Osteoblast (primary cell): ENCODE measurements at regions not wholly inside any gene's neighbourhood (a gene's known extent, or its start where the extent isn't known, plus 50 kb on each side); places are given as distances from the start of the nearest gene placed in this dataset.

Experiments
- DNase-seq: peaks from one replicate; pipeline ENCODE4 v3.0.0; 2011; ENCODE audit warnings: low spot score, mixed read lengths; ENCODE audit not compliant: insufficient read length; ENCODE audit errors: missing footprints
- H2AFZ ChIP-seq: 2 replicates; pipeline ENCODE4 v1.6.0; 2011; ENCODE audit warnings: mild to moderate bottlenecking, low read length
- H3K27ac ChIP-seq: 2 replicates; pipeline ENCODE4 v1.5.1; 2011; ENCODE audit warnings: mild to moderate bottlenecking, low read depth, low read length, moderate library complexity
- H3K27me3 ChIP-seq: 2 replicates; pipeline ENCODE4 v1.6.0; 2012; ENCODE audit warnings: mild to moderate bottlenecking, control low read depth, inconsistent platforms, low read length, moderate library complexity; ENCODE audit not compliant: insufficient read depth
- H3K36me3 ChIP-seq: 2 replicates; pipeline ENCODE4 v1.5.1; 2011; ENCODE audit warnings: mild to moderate bottlenecking, low read length, control low read depth, moderate library complexity; ENCODE audit not compliant: insufficient read depth
- H3K4me1 ChIP-seq: 2 replicates; pipeline ENCODE4 v1.5.1; 2011; ENCODE audit warnings: mild to moderate bottlenecking, low read length, control low read depth, moderate library complexity; ENCODE audit not compliant: insufficient read depth
- H3K4me2 ChIP-seq: 2 replicates; pipeline ENCODE4 v1.6.0; 2011; ENCODE audit warnings: mild to moderate bottlenecking, low read length; ENCODE audit not compliant: insufficient read depth
- H3K4me3 ChIP-seq: fragments of 200-600 bp; sonication (generic); 3 replicates; pipeline ENCODE4 v1.5.1; 2012; ENCODE audit warnings: mild to moderate bottlenecking, low read length, inconsistent platforms; ENCODE audit not compliant: insufficient read depth
- H3K79me2 ChIP-seq: 2 replicates; pipeline ENCODE4 v1.6.0; 2012; ENCODE audit warnings: mild to moderate bottlenecking, low read length, control low read depth, inconsistent platforms; ENCODE audit not compliant: insufficient read depth
- H3K9me3 ChIP-seq: 2 replicates; pipeline ENCODE4 v1.5.1; 2011; ENCODE audit warnings: low read depth, low read length, control low read depth
- H4K20me1 ChIP-seq: 2 replicates; pipeline ENCODE4 v1.6.0; 2012; ENCODE audit warnings: mild to moderate bottlenecking, low read length, control low read depth; ENCODE audit not compliant: insufficient read depth
- TF ChIP-seq, protein P1 (sequence below): IDR thresholded peaks from 2 replicates; pipeline ENCODE4 v1.5.1; 2011; ENCODE audit warnings: mild to moderate bottlenecking, low read depth, low read length, moderate library complexity; ENCODE audit errors: extremely low read depth

DNA sequence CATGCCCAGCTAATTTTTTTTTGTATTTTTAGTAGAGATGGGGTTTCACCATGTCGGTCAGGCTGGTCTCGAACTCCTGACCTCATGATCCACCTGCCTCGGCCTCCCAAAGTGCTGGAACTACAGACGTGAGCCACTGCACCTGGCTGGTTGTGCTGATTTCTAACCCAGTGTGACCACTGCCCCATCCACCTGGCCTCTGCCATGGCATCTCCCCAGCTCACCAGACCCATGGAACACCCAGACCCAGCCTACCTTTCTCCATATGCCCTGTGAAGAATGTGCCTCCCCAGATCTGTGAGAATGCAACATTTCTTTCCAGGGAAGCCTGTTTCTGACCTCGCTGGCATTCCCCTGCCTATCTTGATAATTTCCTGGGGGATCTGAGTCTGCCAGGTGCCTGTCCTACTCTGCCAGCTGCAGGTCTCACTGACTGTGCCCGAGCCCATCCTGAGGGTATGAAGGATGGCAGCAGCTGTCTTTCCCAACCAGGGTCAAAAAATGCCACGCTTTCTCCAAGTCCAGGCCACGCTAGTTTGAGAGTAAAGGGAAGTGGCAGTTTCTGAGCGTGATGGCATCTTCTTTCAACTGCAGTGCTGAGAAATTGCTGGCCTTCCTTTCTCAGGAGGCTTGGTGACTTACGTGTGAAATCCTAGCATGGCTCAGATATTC is 324.4 kb upstream of the ZNF32 start:
- Histone ChIP-seq H3K9me3 (no peaks in the 10 kb centered on the region), H2AFZ (no peak overlapping the region), H4K20me1 (no peaks in the 10 kb centered on the region), H3K27me3 (no peaks in the 10 kb centered on the region), H3K27ac (no peak overlapping the region), H3K4me3 (no peak overlapping the region), H3K36me3 (no peaks in the 10 kb centered on the region), H3K79me2 (no peaks in the 10 kb centered on the region), H3K4me2 (no peak overlapping the region), H3K4me1 (no peaks in the 10 kb centered on the region)
- TF ChIP-seq, protein P1, sequence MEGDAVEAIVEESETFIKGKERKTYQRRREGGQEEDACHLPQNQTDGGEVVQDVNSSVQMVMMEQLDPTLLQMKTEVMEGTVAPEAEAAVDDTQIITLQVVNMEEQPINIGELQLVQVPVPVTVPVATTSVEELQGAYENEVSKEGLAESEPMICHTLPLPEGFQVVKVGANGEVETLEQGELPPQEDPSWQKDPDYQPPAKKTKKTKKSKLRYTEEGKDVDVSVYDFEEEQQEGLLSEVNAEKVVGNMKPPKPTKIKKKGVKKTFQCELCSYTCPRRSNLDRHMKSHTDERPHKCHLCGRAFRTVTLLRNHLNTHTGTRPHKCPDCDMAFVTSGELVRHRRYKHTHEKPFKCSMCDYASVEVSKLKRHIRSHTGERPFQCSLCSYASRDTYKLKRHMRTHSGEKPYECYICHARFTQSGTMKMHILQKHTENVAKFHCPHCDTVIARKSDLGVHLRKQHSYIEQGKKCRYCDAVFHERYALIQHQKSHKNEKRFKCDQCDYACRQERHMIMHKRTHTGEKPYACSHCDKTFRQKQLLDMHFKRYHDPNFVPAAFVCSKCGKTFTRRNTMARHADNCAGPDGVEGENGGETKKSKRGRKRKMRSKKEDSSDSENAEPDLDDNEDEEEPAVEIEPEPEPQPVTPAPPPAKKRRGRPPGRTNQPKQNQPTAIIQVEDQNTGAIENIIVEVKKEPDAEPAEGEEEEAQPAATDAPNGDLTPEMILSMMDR, result no peak
- no peak for DNase-seq

DNA sequence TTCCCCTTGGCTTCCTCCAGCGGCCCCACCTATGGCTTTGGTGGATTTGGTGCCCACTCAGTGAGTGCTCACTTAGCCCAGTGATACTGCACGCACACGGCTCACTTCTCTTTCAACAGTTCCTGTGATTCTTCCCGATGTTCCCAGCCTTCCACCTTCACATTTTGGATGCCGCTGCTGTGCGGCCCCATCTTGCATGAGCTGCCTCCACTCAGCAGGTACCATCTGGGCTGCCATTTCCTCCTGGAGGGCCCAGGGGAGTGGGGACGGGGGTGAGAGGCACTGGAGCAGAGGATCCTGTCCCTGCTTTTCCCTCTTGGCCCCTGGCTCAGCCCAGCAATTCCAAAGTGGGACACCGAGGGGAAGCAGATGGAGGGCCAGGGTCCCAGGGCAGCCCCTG is 323.3 kb upstream of the ZNF32 start:
- H3K4me3 ChIP-seq, result no peak overlapping the region
- no peaks in the 10 kb centered on the region for H3K27me3 ChIP-seq
- no peak for DNase-seq
- no peaks in the 10 kb centered on the region for H3K79me2 ChIP-seq
- H3K36me3 ChIP-seq, result no peaks in the 10 kb centered on the region
- TF ChIP-seq, protein P1, result no peak
- H3K4me1 ChIP-seq, result no peaks in the 10 kb centered on the region
- H3K9me3 ChIP-seq, result no peaks in the 10 kb centered on the region
- H3K27ac ChIP-seq, result no peak overlapping the region
- H3K4me2 ChIP-seq, result no peak overlapping the region
- H2AFZ ChIP-seq, result no peak overlapping the region
- H4K20me1 ChIP-seq, result no peaks in the 10 kb centered on the region

DNA sequence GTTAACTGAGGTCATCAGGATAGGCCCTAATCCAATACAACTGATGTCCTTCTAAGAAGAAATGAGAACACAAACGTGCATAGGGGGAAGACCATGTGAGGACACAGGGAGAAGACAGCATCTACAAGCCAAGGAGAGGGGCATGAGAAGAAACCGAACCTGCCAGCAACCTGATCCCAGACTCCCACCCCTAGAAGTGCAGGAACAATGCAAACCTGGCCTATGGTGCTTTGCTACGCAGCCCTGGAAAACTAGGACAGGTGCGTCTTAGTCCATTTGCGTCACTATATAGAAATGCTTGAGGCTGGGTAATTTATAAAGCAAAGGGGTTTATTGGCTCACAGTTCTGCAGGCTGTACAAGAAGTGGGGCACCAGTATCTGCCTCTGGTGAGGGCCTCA is 322.6 kb upstream of the ZNF32 start:
- no peak overlapping the region for H3K4me2 ChIP-seq
- H4K20me1 ChIP-seq, result no peaks in the 10 kb centered on the region
- H3K4me1 ChIP-seq, result peaks cover 1% of the 10 kb centered on the region
- no peaks in the 10 kb centered on the region for H3K9me3 ChIP-seq
- H3K79me2 ChIP-seq, result no peaks in the 10 kb centered on the region
- no peak overlapping the region for H2AFZ ChIP-seq
- no peak for DNase-seq
- H3K27me3 ChIP-seq, result no peaks in the 10 kb centered on the region
- no peaks in the 10 kb centered on the region for H3K36me3 ChIP-seq
- TF ChIP-seq, protein P1, result no peak
- H3K4me3 ChIP-seq, result no peak overlapping the region
- H3K27ac ChIP-seq, result no peak overlapping the region

DNA sequence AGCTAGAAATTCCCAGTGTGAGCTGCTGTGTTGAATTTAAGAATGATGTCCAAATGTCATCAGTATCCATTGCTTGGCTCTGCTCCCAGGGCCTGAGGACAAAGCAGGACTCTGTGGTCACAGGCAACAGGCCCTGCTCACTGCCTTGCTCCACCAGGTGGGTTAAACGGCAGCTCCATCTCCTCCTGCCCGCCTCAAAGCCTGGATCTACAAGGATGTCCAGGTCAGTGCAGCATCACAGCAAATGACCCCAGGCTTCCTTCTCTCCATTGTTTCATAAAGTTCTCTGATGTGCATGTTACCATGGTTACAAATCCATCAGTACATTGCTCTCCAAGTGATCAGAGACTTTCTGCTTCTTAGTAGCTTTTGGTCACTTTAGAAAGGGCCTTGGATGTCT is 322.0 kb upstream of the ZNF32 start:
- H3K9me3 ChIP-seq, result no peaks in the 10 kb centered on the region
- peaks cover 7% of the 10 kb centered on the region for H3K4me1 ChIP-seq
- H4K20me1 ChIP-seq, result no peaks in the 10 kb centered on the region
- H3K27me3 ChIP-seq, result no peaks in the 10 kb centered on the region
- no peak overlapping the region for H3K4me3 ChIP-seq
- no peak overlapping the region for H3K4me2 ChIP-seq
- no peak for DNase-seq
- TF ChIP-seq, protein P1, result no peak
- no peaks in the 10 kb centered on the region for H3K36me3 ChIP-seq
- no peak overlapping the region for H2AFZ ChIP-seq
- H3K27ac ChIP-seq, result no peak overlapping the region
- no peaks in the 10 kb centered on the region for H3K79me2 ChIP-seq
